ENCODE measurements at regions not wholly inside any gene's neighbourhood (a gene's known extent, or its start where the extent isn't known, plus 50 kb on each side); places are given as distances from the start of the nearest gene placed in this dataset.

DNA sequence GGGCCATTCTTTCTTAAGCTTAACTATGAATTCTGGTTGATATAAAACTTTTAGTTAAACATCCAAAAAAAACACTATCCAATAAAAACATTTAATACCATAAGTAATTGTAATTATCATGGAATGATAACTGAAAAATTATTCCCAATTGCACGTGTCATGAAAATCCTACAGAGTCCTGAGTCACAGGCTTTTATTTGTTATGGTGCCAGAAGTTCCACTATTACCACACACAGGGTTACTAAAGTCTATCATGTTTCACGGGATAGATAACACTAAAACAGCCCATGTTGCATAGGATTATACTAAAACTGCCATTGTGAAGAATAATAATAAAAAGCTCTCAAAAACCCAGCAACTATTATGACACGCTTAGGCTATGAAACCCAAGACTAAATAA, 1381.8 kb downstream of the EFNA5 start:
- Histone ChIP-seq H3K79me1 (ENCODE audit: low read depth in 1 of 2, low read length in 2 of 2) (no peaks in the 10 kb centered on the region), H2BK120ac (ENCODE audit: low read depth, low read length) (no peak overlapping the region), H3K9ac (ENCODE audit: low read depth, low read length) (no peak overlapping the region), H3K14ac (replicated peaks; ENCODE audit: low read depth, low read length) (no peak overlapping the region), H3K23ac (ENCODE audit: low read depth, low read length) (no peak overlapping the region), H2BK5ac (ENCODE audit: low read depth, low read length, poor library complexity, severe bottlenecking) (no peak overlapping the region), H2AK9ac (replicated peaks; ENCODE audit: low read depth, low read length, poor library complexity) (no peak overlapping the region), H3K4ac (ENCODE audit: low read depth, low read length) (no peak overlapping the region), H4K5ac (ENCODE audit: low read depth, low read length) (no peak overlapping the region), H2AK5ac (ENCODE audit: low read depth, low read length) (no peak overlapping the region), H3K27me3 (ENCODE audit: control insufficient read depth, insufficient read depth, low read length) (no peaks in the 10 kb centered on the region), H3K4me3 (ENCODE audit: insufficient read depth, low read depth, low read length) (no peak overlapping the region), H3K4me1 (ENCODE audit: control insufficient read depth, insufficient read depth, low read length) (no peaks in the 10 kb centered on the region), H2AFZ (replicated peaks; ENCODE audit: low read length, poor library complexity) (no peak overlapping the region), H4K91ac (ENCODE audit: insufficient read depth, low read depth, low read length) (no peak overlapping the region), H4K8ac (ENCODE audit: low read depth in 2 of 2, low read length in 2 of 2) (no peak overlapping the region), H3K27ac (ENCODE audit: insufficient read depth, low read length) (no peak overlapping the region), H3K4me2 (ENCODE audit: low read depth, low read length) (no peak overlapping the region), H3K56ac (ENCODE audit: extremely low read depth, insufficient read depth, low read length) (no peak overlapping the region), H2BK20ac (ENCODE audit: low read depth, low read length) (no peak overlapping the region), H2BK15ac (ENCODE audit: low read depth, low read length) (no peak overlapping the region), H3K9me1 (ENCODE audit: insufficient read depth, low read length) (no peaks in the 10 kb centered on the region), H3K36me3 (ENCODE audit: control insufficient read depth, insufficient read depth, low read length) (no peaks in the 10 kb centered on the region), H3K9me3 (ENCODE audit: control insufficient read depth, insufficient read depth, low read length) (no peaks in the 10 kb centered on the region), H3K18ac (ENCODE audit: low read depth, low read length) (no peak overlapping the region), H4K20me1 (ENCODE audit: insufficient read depth, low read length) (no peaks in the 10 kb centered on the region)
- WGBS, 2 experiments (ENCODE audit: extremely low coverage in 2 of 2, insufficient read length in 1 of 2), result no CpG with 5 or more reads among the region's 3 CpGs
- ATAC-seq (ENCODE audit: low read depth) (peak; percentile 56), DNase-seq (peak; percentile 63)
- dilution Hi-C loops (cut with HindIII; ENCODE audit: low sequenced_read_pairs, unreplicated experiment) (no loop called here), in situ Hi-C loops (cut with MboI; ENCODE audit: low sequenced_read_pairs) (no loop called here), intact Hi-C loops (cut with micrococcal nuclease) (no loop called here)
- POLR2A ChIA-PET (ENCODE audit: unreplicated experiment), result no interaction called here
- CTCF ChIA-PET, result no interaction called here
- BruUV-seq (replicated peaks), result no TSS peak
- peak; percentile 86 for TF ChIP-seq BHLHE40 (IDR thresholded peaks at IDR 0.05; ENCODE audit: low read depth, low read length)
- peak; percentile 59 for TF ChIP-seq CEBPB (IDR thresholded peaks at IDR 0.05; ENCODE audit: low read depth, low read length)
- TF ChIP-seq MXI1 (IDR thresholded peaks at IDR 0.05; ENCODE audit: borderline replicate concordance, low read depth, low read length), result no peak

All from IMR-90 (cell line).